Neural progenitor cell (in vitro differentiated cells): ENCODE measurements at regions not wholly inside any gene's neighbourhood (a gene's known extent, or its start where the extent isn't known, plus 50 kb on each side); places are given as distances from the start of the nearest gene placed in this dataset.

Experiments used
- DNase-seq: peaks from one replicate; pipeline ENCODE4 v3.0.0-alpha.2; 2016; ENCODE audit warnings: low spot score
- H2AFZ ChIP-seq: fragments of 200-600 bp; sonication (generic); replicated peaks from 2 replicates; pipeline ENCODE4 v1.6.1; 2016; ENCODE audit warnings: antibody characterized with exemption
- H3F3A ChIP-seq: fragments of 200-600 bp; sonication (generic); 2 replicates; pipeline ENCODE4 v1.6.1; 2016; ENCODE audit warnings: antibody characterized with exemption, low read depth
- H3K27ac ChIP-seq: fragments of 200-600 bp; sonication (generic); 2 replicates; pipeline ENCODE4 v1.5.1; 2016; ENCODE audit warnings: mild to moderate bottlenecking
- H3K27me3 ChIP-seq: fragments of 200-600 bp; sonication (generic); 2 replicates; pipeline ENCODE4 v1.6.1; 2016; ENCODE audit warnings: mild to moderate bottlenecking, moderate library complexity
- H3K36me3 ChIP-seq: fragments of 200-600 bp; sonication (generic); 2 replicates; pipeline ENCODE4 v1.5.1; 2016
- H3K4me1 ChIP-seq: fragments of 200-600 bp; sonication (generic); 2 replicates; pipeline ENCODE4 v1.6.1; 2016; ENCODE audit warnings: mixed run types
- H3K4me2 ChIP-seq: fragments of 200-600 bp; sonication (generic); 2 replicates; pipeline ENCODE4 v1.6.1; 2016
- H3K4me3 ChIP-seq: fragments of 200-600 bp; sonication (generic); 2 replicates; pipeline ENCODE4 v1.5.1; 2016
- H3K79me2 ChIP-seq: fragments of 200-600 bp; sonication (generic); 2 replicates; pipeline ENCODE4 v1.6.1; 2016; ENCODE audit warnings: low read depth
- H3K9ac ChIP-seq: fragments of 200-600 bp; sonication (generic); 2 replicates; pipeline ENCODE4 v1.6.1; 2016
- H3K9me3 ChIP-seq: fragments of 200-600 bp; sonication (generic); 2 replicates; pipeline ENCODE4 v1.5.1; 2016; ENCODE audit warnings: low read depth
- H4K20me1 ChIP-seq: fragments of 200-600 bp; sonication (generic); 2 replicates; pipeline ENCODE4 v1.6.1; 2016; ENCODE audit warnings: low read depth
- H3K27ac Mint-ChIP-seq: 3 replicates; pipeline ENCODE4 v1.8.0; 2021; ENCODE audit warnings: mixed read lengths
- H3K27me3 Mint-ChIP-seq: 2 replicates; pipeline ENCODE4 v1.8.0; 2022; ENCODE audit warnings: low read depth, mild to moderate bottlenecking, inconsistent platforms, moderate library complexity, mixed read lengths; ENCODE audit not compliant: insufficient read depth
- H3K36me3 Mint-ChIP-seq: 3 replicates; pipeline ENCODE4 v1.8.0; 2021; ENCODE audit warnings: mixed read lengths
- H3K4me1 Mint-ChIP-seq: 3 replicates; pipeline ENCODE4 v1.8.0; 2021; ENCODE audit warnings: mixed read lengths
- H3K4me3 Mint-ChIP-seq: 3 replicates; pipeline ENCODE4 v1.8.0; 2021; ENCODE audit warnings: mild to moderate bottlenecking, moderate library complexity, mixed read lengths
- H3K9me3 Mint-ChIP-seq: 3 replicates; pipeline ENCODE4 v1.8.0; 2020; ENCODE audit warnings: mixed read lengths
- CTCF ChIP-seq: fragments of 200-600 bp; sonication (generic); IDR thresholded peaks from 2 replicates; pipeline ENCODE4 v1.5.1; 2017; ENCODE audit warnings: antibody characterized with exemption, mild to moderate bottlenecking
- EZH2 ChIP-seq: fragments of 200-600 bp; sonication (generic); IDR thresholded peaks from 2 replicates; pipeline ENCODE4 v1.6.1; 2017; ENCODE audit warnings: antibody characterized with exemption, mild to moderate bottlenecking, moderate library complexity
- EZH2phosphoT487 ChIP-seq: fragments of 200-600 bp; sonication (generic); IDR thresholded peaks from 2 replicates; pipeline ENCODE4 v1.6.1; 2017; ENCODE audit warnings: antibody characterized with exemption

GRCh38 chr3:168865022-168865551 is 769.4 kb upstream of the GOLIM4 start:
- Histone ChIP-seq H3K4me2 (no peak overlapping the region), H3K9me3 (no peaks in the 10 kb centered on the region), H3K27ac (no peak overlapping the region), H3F3A (no peaks in the 10 kb centered on the region), H3K79me2 (no peaks in the 10 kb centered on the region), H3K4me1 (no peaks in the 10 kb centered on the region), H2AFZ (no peak overlapping the region), H3K27me3 (no peaks in the 10 kb centered on the region), H3K9ac (no peak overlapping the region), H3K36me3 (no peaks in the 10 kb centered on the region), H3K4me3 (no peak overlapping the region), H4K20me1 (no peaks in the 10 kb centered on the region)
- no peaks in the 10 kb centered on the region for H3K4me1 Mint-ChIP-seq
- DNase-seq = peak; percentile 24
- H3K36me3 Mint-ChIP-seq = no peaks in the 10 kb centered on the region
- no peaks in the 10 kb centered on the region for H3K27me3 Mint-ChIP-seq
- no peak overlapping the region for H3K27ac Mint-ChIP-seq
- no peaks in the 10 kb centered on the region for H3K9me3 Mint-ChIP-seq
- TF ChIP-seq CTCF = peak; percentile 89
- no peak for TF ChIP-seq EZH2phosphoT487
- no peak for TF ChIP-seq EZH2
- no peak overlapping the region for H3K4me3 Mint-ChIP-seq

DNA sequence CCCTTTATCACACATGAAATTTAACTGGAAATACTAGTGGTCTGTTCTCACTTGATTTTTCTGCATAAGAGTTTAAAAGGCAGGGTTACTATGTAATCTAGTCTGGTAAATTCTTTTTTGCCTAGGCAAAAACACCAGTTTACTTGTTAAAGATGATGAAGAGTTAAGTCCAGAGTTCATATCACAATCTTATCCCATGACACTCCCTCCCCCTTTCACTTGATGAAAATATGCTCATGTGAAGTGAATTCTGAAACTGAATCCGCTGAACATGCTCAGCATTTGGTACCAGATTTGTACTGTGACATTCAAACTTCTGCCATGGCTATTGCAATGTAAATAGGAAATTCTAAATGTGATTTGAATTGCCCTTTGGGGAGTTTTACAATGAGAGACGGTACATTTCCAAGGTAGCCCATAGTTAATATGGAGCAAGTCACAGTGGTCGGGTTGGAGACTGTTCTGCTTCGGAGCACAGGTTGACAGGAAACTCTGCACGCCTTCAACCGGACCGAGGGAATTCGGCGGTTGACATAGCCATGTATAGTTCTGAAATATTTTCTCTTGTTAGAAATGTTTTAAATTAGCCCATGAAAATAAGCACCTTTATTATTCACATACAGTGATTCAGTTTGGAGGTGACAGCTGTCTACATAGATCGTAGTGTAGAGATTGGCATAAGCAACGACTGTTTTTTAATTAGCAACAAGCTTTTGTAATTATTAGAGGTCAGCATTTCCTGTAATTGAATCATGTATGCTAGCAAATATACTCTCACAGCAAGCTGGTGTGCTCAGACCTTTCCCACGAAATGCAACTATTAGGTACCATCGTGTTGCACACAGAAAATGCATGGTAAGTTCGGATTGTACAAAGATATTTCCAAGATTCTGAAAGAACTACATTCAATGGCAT is 768.6 kb upstream of the GOLIM4 start:
- no peak for DNase-seq
- Mint-ChIP-seq H3K27ac (no peak overlapping the region), H3K4me1 (no peaks in the 10 kb centered on the region), H3K4me3 (no peak overlapping the region), H3K9me3 (no peaks in the 10 kb centered on the region), H3K27me3 (no peaks in the 10 kb centered on the region), H3K36me3 (no peaks in the 10 kb centered on the region)
- TF ChIP-seq EZH2phosphoT487 (no peak), EZH2 (no peak), CTCF (no peak)
- Histone ChIP-seq H2AFZ (no peak overlapping the region), H3K4me3 (no peak overlapping the region), H3K4me2 (no peak overlapping the region), H3K79me2 (no peaks in the 10 kb centered on the region), H3K4me1 (no peaks in the 10 kb centered on the region), H3F3A (no peaks in the 10 kb centered on the region), H3K27me3 (no peaks in the 10 kb centered on the region), H3K27ac (no peak overlapping the region), H3K9ac (no peak overlapping the region), H4K20me1 (no peaks in the 10 kb centered on the region), H3K9me3 (no peaks in the 10 kb centered on the region), H3K36me3 (no peaks in the 10 kb centered on the region)

- Histone ChIP-seq H3K27ac (no peak overlapping the region), H3K4me1 (no peaks in the 10 kb centered on the region), H3F3A (no peaks in the 10 kb centered on the region), H3K4me3 (no peak overlapping the region), H3K79me2 (no peaks in the 10 kb centered on the region), H2AFZ (no peak overlapping the region), H3K36me3 (no peaks in the 10 kb centered on the region), H4K20me1 (no peaks in the 10 kb centered on the region), H3K9ac (no peak overlapping the region), H3K27me3 (no peaks in the 10 kb centered on the region), H3K9me3 (no peaks in the 10 kb centered on the region), H3K4me2 (no peak overlapping the region)
- no peaks in the 10 kb centered on the region for H3K27me3 Mint-ChIP-seq
- no peak overlapping the region for H3K4me3 Mint-ChIP-seq
- H3K4me1 Mint-ChIP-seq = no peaks in the 10 kb centered on the region
- H3K36me3 Mint-ChIP-seq = peaks cover 2% of the 10 kb centered on the region
- no peak for DNase-seq
- H3K9me3 Mint-ChIP-seq = no peaks in the 10 kb centered on the region
- no peak overlapping the region for H3K27ac Mint-ChIP-seq
- TF ChIP-seq CTCF = no peak
- no peak for TF ChIP-seq EZH2
- no peak for TF ChIP-seq EZH2phosphoT487
Observed at GRCh38 chr3:168863561-168863960, 767.8 kb upstream of the GOLIM4 start.
